Stomach smooth muscle (tissue), 2 donors: ENCODE measurements at regions not wholly inside any gene's neighbourhood (a gene's known extent, or its start where the extent isn't known, plus 50 kb on each side); places are given as distances from the start of the nearest gene placed in this dataset.
"Not testable (repeated sequence)": the region's sequence is repeated elsewhere in the genome, so short reads cannot be mapped to it uniquely, and the experiment has no call there.

Experiments
- H3K27ac ChIP-seq: one replicate; pipeline ENCODE4 v1.7.0; 2013; ENCODE audit warnings: mild to moderate bottlenecking, low read length, inconsistent platforms
- H3K27me3 ChIP-seq, 2 donors: one replicate each; pipeline ENCODE4 v1.7.0; 2013; ENCODE audit warnings: low read length in 2 of 2; ENCODE audit not compliant: insufficient read depth in 2 of 2, control insufficient read depth in 1 of 2
- H3K36me3 ChIP-seq, 2 donors: one replicate each; pipeline ENCODE4 v1.7.0; 2013; ENCODE audit warnings: low read length in 2 of 2; ENCODE audit not compliant: control insufficient read depth in 2 of 2, insufficient read depth in 2 of 2
- H3K4me1 ChIP-seq: one replicate; pipeline ENCODE4 v1.7.0; 2013; ENCODE audit warnings: low read length; ENCODE audit not compliant: control insufficient read depth, insufficient read depth
- H3K4me3 ChIP-seq, 2 donors: one replicate each; pipeline ENCODE4 v1.7.0; 2013; ENCODE audit warnings: low read length in 2 of 2
- H3K9ac ChIP-seq, 2 donors: one replicate each; pipeline ENCODE4 v1.7.0; 2013; ENCODE audit warnings: low read length in 2 of 2, mild to moderate bottlenecking in 1 of 2
- H3K9me3 ChIP-seq, 2 donors: one replicate each; pipeline ENCODE4 v1.7.0; 2013; ENCODE audit warnings: low read length in 2 of 2; ENCODE audit not compliant: control insufficient read depth in 2 of 2
- donor health status: healthy.
- donor health status: Pancreatic carcinoma.

GRCh38 chr6:150496629-150497028, 103.1 kb upstream of the PLEKHG1 start:
- no peaks in the 10 kb centered on the region for H3K9me3 ChIP-seq
- H3K36me3 ChIP-seq, result no peaks in the 10 kb centered on the region
- H3K4me3 ChIP-seq, result no peak overlapping the region
- peaks cover 3% of the 10 kb centered on the region for H3K4me1 ChIP-seq
- no peak overlapping the region for H3K27ac ChIP-seq
- no peaks in the 10 kb centered on the region for H3K27me3 ChIP-seq
- H3K9ac ChIP-seq, result no peak overlapping the region

GRCh38 chr6:150499882-150500312, 99.8 kb upstream of the PLEKHG1 start:
- Histone ChIP-seq H3K4me1 (no peaks in the 10 kb centered on the region), H3K4me3 (no peak overlapping the region), H3K9ac (no peak overlapping the region), H3K9me3 (no peaks in the 10 kb centered on the region), H3K27me3 (no peaks in the 10 kb centered on the region), H3K36me3 (no peaks in the 10 kb centered on the region), H3K27ac (no peak overlapping the region)

- H3K4me3 ChIP-seq, H3K9ac ChIP-seq, H3K27me3 ChIP-seq, H3K27ac ChIP-seq, H3K36me3 ChIP-seq, H3K9me3 ChIP-seq, H3K4me1 ChIP-seq: not testable (repeated sequence)
These were observed 99.1 kb upstream of the PLEKHG1 start for GRCh38 chr6:150500568-150500967.

GRCh38 chr6:150503041-150503440, 96.6 kb upstream of the PLEKHG1 start:
- no peak overlapping the region for H3K27ac ChIP-seq
- H3K27me3 ChIP-seq, result no peaks in the 10 kb centered on the region
- H3K36me3 ChIP-seq, result no peaks in the 10 kb centered on the region
- no peaks in the 10 kb centered on the region for H3K4me1 ChIP-seq
- H3K4me3 ChIP-seq, result no peak overlapping the region
- H3K9ac ChIP-seq, result no peak overlapping the region
- H3K9me3 ChIP-seq, result no peaks in the 10 kb centered on the region

- Histone ChIP-seq H3K36me3 (no peaks in the 10 kb centered on the region), H3K9ac (no peak overlapping the region), H3K27me3 (no peaks in the 10 kb centered on the region), H3K9me3 (no peaks in the 10 kb centered on the region), H3K4me3 (no peak overlapping the region), H3K27ac (no peak overlapping the region), H3K4me1 (no peaks in the 10 kb centered on the region)
These were observed 95.9 kb upstream of the PLEKHG1 start for GRCh38 chr6:150503586-150504339.

GRCh38 chr6:150507361-150507760, 92.3 kb upstream of the PLEKHG1 start:
- not testable (repeated sequence) for H3K36me3 ChIP-seq, H3K4me1 ChIP-seq, H3K27ac ChIP-seq

GRCh38 chr6:150510576-150510975, 89.1 kb upstream of the PLEKHG1 start:
- H3K4me1 ChIP-seq, result no peaks in the 10 kb centered on the region
- H3K9ac ChIP-seq, result no peak overlapping the region
- no peak overlapping the region for H3K4me3 ChIP-seq
- no peaks in the 10 kb centered on the region for H3K36me3 ChIP-seq
- H3K27me3 ChIP-seq, result no peaks in the 10 kb centered on the region
- no peaks in the 10 kb centered on the region for H3K9me3 ChIP-seq
- no peak overlapping the region for H3K27ac ChIP-seq

More at GRCh38 chr6:150507361-150507760, 92.3 kb upstream of the PLEKHG1 start:
- not testable (repeated sequence) for H3K9me3 ChIP-seq, H3K9ac ChIP-seq, H3K27me3 ChIP-seq, H3K4me3 ChIP-seq

GRCh38 chr6:150511313-150511712, 88.4 kb upstream of the PLEKHG1 start:
- Histone ChIP-seq H3K4me3 (no peak overlapping the region), H3K9me3 (no peaks in the 10 kb centered on the region), H3K9ac (no peak overlapping the region), H3K36me3 (no peaks in the 10 kb centered on the region), H3K4me1 (no peaks in the 10 kb centered on the region), H3K27me3 (no peaks in the 10 kb centered on the region), H3K27ac (no peak overlapping the region)

- H3K9me3 ChIP-seq, result no peaks in the 10 kb centered on the region
These were observed 84.8 kb upstream of the PLEKHG1 start for GRCh38 chr6:150514806-150515380.

GRCh38 chr6:150516199-150516598, 83.5 kb upstream of the PLEKHG1 start:
- Histone ChIP-seq H3K4me3 (no peak overlapping the region), H3K9ac (no peak overlapping the region), H3K9me3 (no peaks in the 10 kb centered on the region), H3K36me3 (no peaks in the 10 kb centered on the region), H3K4me1 (no peaks in the 10 kb centered on the region), H3K27me3 (no peaks in the 10 kb centered on the region), H3K27ac (no peak overlapping the region)

More at GRCh38 chr6:150514806-150515380, 84.8 kb upstream of the PLEKHG1 start:
- Histone ChIP-seq H3K4me1 (no peaks in the 10 kb centered on the region), H3K4me3 (no peak overlapping the region), H3K27ac (no peak overlapping the region), H3K9ac (no peak overlapping the region), H3K27me3 (no peaks in the 10 kb centered on the region), H3K36me3 (no peaks in the 10 kb centered on the region)

- Histone ChIP-seq H3K4me3 (no peak overlapping the region), H3K4me1 (no peaks in the 10 kb centered on the region), H3K27me3 (no peaks in the 10 kb centered on the region), H3K9me3 (no peaks in the 10 kb centered on the region), H3K9ac (no peak overlapping the region), H3K27ac (no peak overlapping the region), H3K36me3 (no peaks in the 10 kb centered on the region)
These were observed 82.5 kb upstream of the PLEKHG1 start for GRCh38 chr6:150517175-150517574.
